Upper lobe of right lung (tissue), 1 donor: ENCODE measurements at regions not wholly inside any gene's neighbourhood (a gene's known extent, or its start where the extent isn't known, plus 50 kb on each side); places are given as distances from the start of the nearest gene placed in this dataset.

Experiments used
- ATAC-seq: fragments of 200-7000 bp; cut with Tn5 transposase; one replicate; pipeline ENCODE4 v1.9.1; 2020; ENCODE audit warnings: mild to moderate bottlenecking, moderate library complexity
- DNase-seq: peaks from one replicate; pipeline ENCODE4 v3.0.0-alpha.2; 2020
- H3K27ac ChIP-seq: fragments of 200-600 bp; one replicate; pipeline ENCODE4 v1.8.0; 2022
- H3K27me3 ChIP-seq: fragments of 200-600 bp; one replicate; pipeline ENCODE4 v1.8.0; 2022; ENCODE audit warnings: mild to moderate bottlenecking
- H3K36me3 ChIP-seq: fragments of 200-600 bp; one replicate; pipeline ENCODE4 v1.8.0; 2022
- H3K4me1 ChIP-seq: fragments of 200-600 bp; one replicate; pipeline ENCODE4 v1.8.0; 2022
- H3K4me3 ChIP-seq: fragments of 200-600 bp; one replicate; pipeline ENCODE4 v1.8.0; 2022; ENCODE audit warnings: mild to moderate bottlenecking
- H3K9me3 ChIP-seq: fragments of 200-600 bp; one replicate; pipeline ENCODE4 v1.8.0; 2022
- CTCF ChIP-seq: fragments of 200-600 bp; IDR thresholded peaks from one replicate; pipeline ENCODE4 v1.8.0; 2022; ENCODE audit warnings: antibody characterized with exemption
- intact Hi-C: fragments of 100-400 bp; cut with DNase I; formaldehyde crosslinking; loops from one replicate; pipeline ENCODE4 v1.11.0; 2022
- donor health status: DM: no; HTN: yes; CAD: no; lungs with severe emphysema.

DNA sequence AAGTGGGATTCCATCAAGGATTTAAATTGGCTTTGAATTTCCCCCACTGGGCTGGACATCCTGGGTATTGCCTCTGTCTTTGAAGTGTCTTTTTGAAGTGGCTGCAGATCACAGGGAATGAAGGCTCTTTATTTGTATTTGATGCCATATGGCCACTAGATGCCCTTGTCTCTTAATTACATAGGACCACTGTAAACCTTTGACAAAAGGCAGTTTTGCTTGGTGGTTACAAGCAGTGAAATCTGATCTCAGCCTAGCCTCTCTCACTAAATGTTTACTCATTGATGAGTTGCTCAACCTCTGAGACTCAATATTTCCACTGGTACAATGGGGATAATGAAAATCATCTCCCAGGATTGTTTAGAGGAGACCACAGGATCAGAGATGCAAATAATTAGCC lies 102.2 kb downstream of the INSIG2 start:
- no peaks in the 10 kb centered on the region for H3K9me3 ChIP-seq
- no peak for TF ChIP-seq CTCF
- intact Hi-C loops = no loop called here

GRCh38 chr2:118186858-118187254 lies 98.6 kb downstream of the INSIG2 start:
- no peak for TF ChIP-seq CTCF
- ATAC-seq = no peak
- H3K9me3 ChIP-seq = no peaks in the 10 kb centered on the region
- H3K4me1 ChIP-seq = peaks cover 6% of the 10 kb centered on the region
- H3K4me3 ChIP-seq = peak overlapping the region; percentile 81
- DNase-seq = no peak
- peak overlapping the region; percentile 82 for H3K27ac ChIP-seq
- no peaks in the 10 kb centered on the region for H3K36me3 ChIP-seq
- intact Hi-C loops = no loop called here
- no peaks in the 10 kb centered on the region for H3K27me3 ChIP-seq

More for the DNA sequence above, 102.2 kb downstream of the INSIG2 start:
- Histone ChIP-seq H3K36me3 (no peaks in the 10 kb centered on the region), H3K27ac (no peak overlapping the region), H3K27me3 (no peaks in the 10 kb centered on the region), H3K4me3 (no peak overlapping the region), H3K4me1 (no peaks in the 10 kb centered on the region)
- DNase-seq (no peak), ATAC-seq (no peak)

- H3K9me3 ChIP-seq = no peaks in the 10 kb centered on the region
- peaks cover 6% of the 10 kb centered on the region for H3K4me1 ChIP-seq
- H3K36me3 ChIP-seq = no peaks in the 10 kb centered on the region
- H3K4me3 ChIP-seq = peak overlapping the region; percentile 81
- peak; percentile 93 for DNase-seq
- peak overlapping the region; percentile 82 for H3K27ac ChIP-seq
- no peak for TF ChIP-seq CTCF
- peak; percentile 95 for ATAC-seq
- no peaks in the 10 kb centered on the region for H3K27me3 ChIP-seq
- intact Hi-C loops = no loop called here
These were observed 98.0 kb downstream of the INSIG2 start for GRCh38 chr2:118186110-118186857.

- TF ChIP-seq CTCF = no peak
- Histone ChIP-seq H3K4me1 (peaks cover 6% of the 10 kb centered on the region), H3K9me3 (no peaks in the 10 kb centered on the region), H3K36me3 (no peaks in the 10 kb centered on the region), H3K27ac (peak overlapping the region; percentile 82), H3K4me3 (peak overlapping the region; percentile 81), H3K27me3 (no peaks in the 10 kb centered on the region)
- DNase-seq (peak; percentile 83), ATAC-seq (peak; percentile 85)
- intact Hi-C loops = no loop called here
These were observed 97.2 kb downstream of the INSIG2 start for GRCh38 chr2:118185210-118186109.

GRCh38 chr2:118183381-118183780 lies 95.1 kb downstream of the INSIG2 start:
- intact Hi-C loops = no loop called here
- H3K9me3 ChIP-seq = no peaks in the 10 kb centered on the region
- H3K27me3 ChIP-seq = no peaks in the 10 kb centered on the region
- ATAC-seq (no peak), DNase-seq (no peak)
- H3K27ac ChIP-seq = no peak overlapping the region
- H3K4me1 ChIP-seq = peaks cover 6% of the 10 kb centered on the region
- H3K4me3 ChIP-seq = no peak overlapping the region
- no peaks in the 10 kb centered on the region for H3K36me3 ChIP-seq
- TF ChIP-seq CTCF = no peak
